Ovary (tissue), 3 donors: ENCODE measurements at regions not wholly inside any gene's neighbourhood (a gene's known extent, or its start where the extent isn't known, plus 50 kb on each side); places are given as distances from the start of the nearest gene placed in this dataset.

Experiments
- EP300 ChIP-seq: sonication (generic); formaldehyde crosslinking; IDR thresholded peaks from one replicate; pipeline ENCODE4 v1.6.1; 2017; ENCODE audit warnings: antibody characterized with exemption
- TF ChIP-seq, protein P1 (sequence below), 3 donors: fragments of 450-650 bp in 2 of 3; fragments of 200-600 bp in 1 of 3; IDR thresholded peaks; one replicate each; pipeline versions ENCODE4 v1.5.1 to v1.8.0; 2016 to 2022; ENCODE audit warnings: antibody characterized with exemption in 3 of 3, mild to moderate bottlenecking in 1 of 3
- donor health status: DM: no; HTN: no; CAD: no.

DNA sequence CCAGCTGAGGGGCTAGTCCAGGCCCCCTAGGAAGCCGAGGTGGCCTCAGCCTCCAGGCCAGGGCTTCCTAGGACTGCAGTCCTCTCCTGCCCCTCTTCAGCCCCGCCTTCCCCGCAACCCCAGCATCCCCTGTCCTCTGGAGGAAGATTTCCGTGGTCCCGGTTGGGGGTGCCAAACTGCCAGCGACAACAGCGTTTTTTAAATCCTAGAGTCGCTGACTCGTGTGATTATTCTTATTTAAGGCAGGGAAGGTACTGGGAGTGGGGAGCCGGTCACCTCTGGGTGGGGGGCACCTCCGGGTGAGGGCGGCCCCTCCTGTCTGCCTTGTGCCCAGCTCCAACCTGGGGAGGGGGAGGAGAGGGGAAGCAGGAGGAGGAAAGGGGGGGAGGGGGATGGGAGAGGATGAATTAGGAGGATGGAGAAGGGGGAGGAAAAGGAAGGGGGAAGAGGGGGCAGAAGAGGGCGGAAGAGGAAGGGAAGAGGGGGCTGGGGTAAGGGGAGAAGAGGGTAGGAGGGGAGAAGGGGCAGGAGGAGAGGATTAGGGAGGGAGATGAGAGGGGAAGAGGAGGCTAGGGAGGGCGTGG is 173.1 kb upstream of the IER5L start:
- TF ChIP-seq, protein P1, sequence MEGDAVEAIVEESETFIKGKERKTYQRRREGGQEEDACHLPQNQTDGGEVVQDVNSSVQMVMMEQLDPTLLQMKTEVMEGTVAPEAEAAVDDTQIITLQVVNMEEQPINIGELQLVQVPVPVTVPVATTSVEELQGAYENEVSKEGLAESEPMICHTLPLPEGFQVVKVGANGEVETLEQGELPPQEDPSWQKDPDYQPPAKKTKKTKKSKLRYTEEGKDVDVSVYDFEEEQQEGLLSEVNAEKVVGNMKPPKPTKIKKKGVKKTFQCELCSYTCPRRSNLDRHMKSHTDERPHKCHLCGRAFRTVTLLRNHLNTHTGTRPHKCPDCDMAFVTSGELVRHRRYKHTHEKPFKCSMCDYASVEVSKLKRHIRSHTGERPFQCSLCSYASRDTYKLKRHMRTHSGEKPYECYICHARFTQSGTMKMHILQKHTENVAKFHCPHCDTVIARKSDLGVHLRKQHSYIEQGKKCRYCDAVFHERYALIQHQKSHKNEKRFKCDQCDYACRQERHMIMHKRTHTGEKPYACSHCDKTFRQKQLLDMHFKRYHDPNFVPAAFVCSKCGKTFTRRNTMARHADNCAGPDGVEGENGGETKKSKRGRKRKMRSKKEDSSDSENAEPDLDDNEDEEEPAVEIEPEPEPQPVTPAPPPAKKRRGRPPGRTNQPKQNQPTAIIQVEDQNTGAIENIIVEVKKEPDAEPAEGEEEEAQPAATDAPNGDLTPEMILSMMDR (IDR thresholded peaks at IDR 0.05), result no peak
- TF ChIP-seq EP300, result no peak
